ENCODE measurements at regions not wholly inside any gene's neighbourhood (a gene's known extent, or its start where the extent isn't known, plus 50 kb on each side); places are given as distances from the start of the nearest gene placed in this dataset.
"Not testable (repeated sequence)": the region's sequence is repeated elsewhere in the genome, so short reads cannot be mapped to it uniquely, and the experiment has no call there.

DNA sequence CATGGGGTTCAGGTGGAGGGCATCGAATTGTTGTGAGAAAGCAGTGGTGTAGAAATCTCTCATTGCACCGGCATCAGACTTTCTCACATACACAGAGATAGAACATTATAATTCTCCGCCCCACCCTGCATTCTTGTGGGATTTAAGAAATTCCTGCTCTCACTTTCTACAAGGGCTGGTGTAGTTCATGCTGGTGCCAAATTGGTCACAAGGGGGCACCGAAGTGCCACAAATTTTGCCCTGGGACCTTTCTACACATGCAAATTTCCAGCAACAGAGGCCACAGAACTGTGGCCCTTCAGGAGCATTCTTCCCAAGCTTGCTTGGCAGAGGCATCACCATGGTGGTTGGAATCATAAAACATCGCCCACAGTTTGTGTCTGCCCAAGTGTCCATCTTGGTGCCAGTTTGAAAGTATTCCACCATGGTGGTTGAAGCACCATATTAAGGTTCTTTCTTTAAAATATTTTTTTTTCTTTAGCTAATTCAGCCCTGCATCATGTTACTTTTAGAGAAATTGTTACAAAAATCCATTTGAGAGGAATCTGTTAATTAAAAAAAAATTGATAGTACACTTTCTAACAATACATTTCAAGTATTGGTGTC lies 521.2 kb upstream of the FANCL start:
- Histone ChIP-seq H3K4me1 (ENCODE audit: insufficient read depth) (no peaks in the 10 kb centered on the region), H3K27me3 (no peaks in the 10 kb centered on the region), H3K27ac (no peak overlapping the region), H3K36me3 (no peaks in the 10 kb centered on the region), H3K9me3 (no peaks in the 10 kb centered on the region), H3K4me3 (no peak overlapping the region)
- WGBS, 3 donors = 19 to 26% (median 22%) methylated on average over 5 of the region's 5 CpGs
- peak in 4 of 5 donors; percentile 13 to 53 (median 26) for DNase-seq
- TF ChIP-seq, protein P1, sequence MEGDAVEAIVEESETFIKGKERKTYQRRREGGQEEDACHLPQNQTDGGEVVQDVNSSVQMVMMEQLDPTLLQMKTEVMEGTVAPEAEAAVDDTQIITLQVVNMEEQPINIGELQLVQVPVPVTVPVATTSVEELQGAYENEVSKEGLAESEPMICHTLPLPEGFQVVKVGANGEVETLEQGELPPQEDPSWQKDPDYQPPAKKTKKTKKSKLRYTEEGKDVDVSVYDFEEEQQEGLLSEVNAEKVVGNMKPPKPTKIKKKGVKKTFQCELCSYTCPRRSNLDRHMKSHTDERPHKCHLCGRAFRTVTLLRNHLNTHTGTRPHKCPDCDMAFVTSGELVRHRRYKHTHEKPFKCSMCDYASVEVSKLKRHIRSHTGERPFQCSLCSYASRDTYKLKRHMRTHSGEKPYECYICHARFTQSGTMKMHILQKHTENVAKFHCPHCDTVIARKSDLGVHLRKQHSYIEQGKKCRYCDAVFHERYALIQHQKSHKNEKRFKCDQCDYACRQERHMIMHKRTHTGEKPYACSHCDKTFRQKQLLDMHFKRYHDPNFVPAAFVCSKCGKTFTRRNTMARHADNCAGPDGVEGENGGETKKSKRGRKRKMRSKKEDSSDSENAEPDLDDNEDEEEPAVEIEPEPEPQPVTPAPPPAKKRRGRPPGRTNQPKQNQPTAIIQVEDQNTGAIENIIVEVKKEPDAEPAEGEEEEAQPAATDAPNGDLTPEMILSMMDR (IDR thresholded peaks at IDR 0.05) = peak in 1 of 3 donors; percentile 32
- TF ChIP-seq EP300 (IDR thresholded peaks at IDR 0.05) = no peak
- intact Hi-C loops (cut with DNase I) = no loop called here

DNA sequence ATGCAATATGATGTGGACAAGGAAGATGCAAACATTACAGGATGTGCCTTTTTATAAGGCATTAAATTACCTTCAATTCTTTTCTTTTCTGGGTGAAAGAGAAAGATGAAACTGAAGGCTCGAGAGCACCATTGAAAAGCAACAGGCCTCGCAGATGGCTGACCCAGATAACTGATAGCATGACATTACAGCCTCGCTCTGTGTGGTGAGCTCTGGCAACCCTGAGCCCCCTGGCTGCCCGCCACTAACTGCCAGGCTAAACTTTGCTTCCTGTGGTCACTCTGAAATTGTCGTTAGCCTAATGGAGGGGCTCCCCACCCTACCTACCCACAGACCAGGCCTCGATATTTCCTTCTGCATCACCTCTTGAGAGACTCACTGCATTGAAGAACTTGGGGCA lies 516.8 kb upstream of the FANCL start:
- no peak overlapping the region for H3K27ac ChIP-seq
- 81 to 85% (median 83%) methylated on average over 6 of the region's 6 CpGs for WGBS, 3 donors
- no peak for DNase-seq
- no peaks in the 10 kb centered on the region for H3K27me3 ChIP-seq
- H3K4me1 ChIP-seq (ENCODE audit: insufficient read depth) = no peaks in the 10 kb centered on the region
- intact Hi-C loops (cut with DNase I) = no loop called here
- H3K9me3 ChIP-seq = no peaks in the 10 kb centered on the region
- no peak overlapping the region for H3K4me3 ChIP-seq
- TF ChIP-seq, protein P1 (IDR thresholded peaks at IDR 0.05) = no peak
- TF ChIP-seq EP300 (IDR thresholded peaks at IDR 0.05) = no peak
- no peak for TF ChIP-seq POLR2A (IDR thresholded peaks at IDR 0.05)
- no peaks in the 10 kb centered on the region for H3K36me3 ChIP-seq

DNA sequence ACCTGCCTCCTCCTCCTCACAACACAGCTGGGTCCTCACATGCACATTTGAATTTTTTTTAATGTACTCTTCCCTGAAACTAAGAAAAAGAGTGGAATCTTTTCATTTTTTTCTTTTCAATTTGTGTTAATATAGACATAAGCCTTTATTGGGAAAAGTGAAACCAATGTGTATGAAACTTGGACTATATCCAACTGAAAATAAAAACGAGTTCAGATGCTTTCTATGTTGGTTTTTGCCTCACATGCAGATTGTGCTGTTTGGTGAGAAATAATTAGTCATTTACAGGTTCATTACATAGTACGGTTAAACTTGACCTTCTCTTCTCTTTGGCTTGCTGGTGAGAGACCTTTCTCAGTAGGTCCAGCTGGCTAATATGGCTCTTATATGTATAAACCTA lies 515.2 kb upstream of the FANCL start:
- Histone ChIP-seq H3K9me3 (no peaks in the 10 kb centered on the region), H3K36me3 (no peaks in the 10 kb centered on the region), H3K4me1 (ENCODE audit: insufficient read depth) (no peaks in the 10 kb centered on the region), H3K27ac (no peak overlapping the region), H3K4me3 (no peak overlapping the region), H3K27me3 (no peaks in the 10 kb centered on the region)
- no peak for TF ChIP-seq POLR2A (IDR thresholded peaks at IDR 0.05)
- TF ChIP-seq, protein P1 (IDR thresholded peaks at IDR 0.05) = no peak
- TF ChIP-seq EP300 (IDR thresholded peaks at IDR 0.05) = no peak
- no peak for DNase-seq
- WGBS, 3 donors = 22 to 26% (median 23%) methylated on average over 2 of the region's 2 CpGs
- intact Hi-C loops (cut with DNase I) = no loop called here

DNA sequence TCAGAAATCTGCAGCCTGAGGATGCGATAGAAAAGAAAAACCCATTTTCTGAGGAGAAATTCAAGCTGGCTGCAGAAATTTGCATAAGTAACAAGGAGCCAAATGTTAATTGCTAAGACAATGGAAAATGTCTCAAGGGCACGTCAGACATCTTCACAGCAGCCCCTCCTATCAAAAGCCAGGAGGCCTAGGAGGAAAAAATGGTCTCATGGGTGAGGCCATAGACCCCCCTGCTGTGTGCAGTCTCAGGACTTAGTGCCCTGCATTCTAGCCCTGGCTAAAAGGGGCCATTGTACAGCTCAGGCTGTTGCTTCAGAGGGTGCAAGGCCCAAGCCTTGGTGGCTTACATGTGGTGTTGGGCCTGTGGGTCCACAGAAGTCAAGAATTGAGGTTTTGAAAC lies 511.4 kb upstream of the FANCL start:
- DNase-seq; H3K9me3 ChIP-seq; H3K27ac ChIP-seq; H3K4me3 ChIP-seq; H3K36me3 ChIP-seq; H3K27me3 ChIP-seq; intact Hi-C loops (cut with DNase I); H3K4me1 ChIP-seq (ENCODE audit: insufficient read depth): not testable (repeated sequence)
- 48 to 83% (median 82%) methylated on average over 2 of the region's 2 CpGs for WGBS, 3 donors

DNA sequence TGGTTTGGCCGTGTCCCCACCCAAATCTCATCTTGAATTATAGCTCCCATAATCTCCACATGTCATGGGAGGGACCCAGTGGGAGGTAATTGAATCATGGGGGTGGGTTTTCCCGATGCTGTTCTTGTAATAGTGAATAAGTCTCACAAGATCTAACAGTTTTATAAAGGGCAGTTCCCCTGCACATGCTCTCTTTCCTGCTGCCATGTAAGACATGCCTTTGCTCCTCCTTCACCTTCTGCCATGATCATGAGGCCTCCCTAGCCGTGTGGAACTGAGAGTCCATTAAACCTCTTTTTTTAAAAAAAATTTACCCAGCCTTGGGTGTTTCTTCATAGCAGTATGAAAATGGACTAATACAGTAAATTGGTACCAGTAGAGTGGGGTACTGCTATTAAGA lies 510.6 kb upstream of the FANCL start:
- DNase-seq; H3K4me1 ChIP-seq (ENCODE audit: insufficient read depth); H3K36me3 ChIP-seq; H3K27ac ChIP-seq; H3K27me3 ChIP-seq; intact Hi-C loops (cut with DNase I); H3K4me3 ChIP-seq; H3K9me3 ChIP-seq: not testable (repeated sequence)
- 81 to 83% (median 83%) methylated on average over 3 of the region's 3 CpGs for WGBS, 3 donors

DNA sequence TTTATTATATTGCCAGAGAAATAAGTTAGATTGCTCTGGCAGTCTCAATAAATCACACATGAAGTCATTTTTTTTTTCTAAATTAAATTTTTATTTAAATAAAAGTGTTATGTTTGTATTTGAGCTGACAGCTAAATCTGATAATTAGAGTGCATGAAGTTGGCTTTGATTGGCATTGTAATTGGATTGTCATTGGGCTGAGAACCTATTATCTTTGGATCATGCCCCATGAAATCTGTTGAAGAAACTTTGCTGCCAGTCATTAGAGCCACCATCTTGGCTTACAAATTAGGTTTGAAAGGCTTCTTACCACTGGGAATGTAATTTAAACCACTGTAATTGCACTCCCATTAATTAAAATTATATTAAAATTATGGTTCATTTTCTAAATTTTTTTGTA lies 507.9 kb upstream of the FANCL start:
- no peaks in the 10 kb centered on the region for H3K27me3 ChIP-seq
- no peak overlapping the region for H3K27ac ChIP-seq
- intact Hi-C loops (cut with DNase I) = no loop called here
- H3K4me1 ChIP-seq (ENCODE audit: insufficient read depth) = no peaks in the 10 kb centered on the region
- TF ChIP-seq POLR2A (IDR thresholded peaks at IDR 0.05) (no peak), EP300 (IDR thresholded peaks at IDR 0.05) (no peak)
- TF ChIP-seq, protein P1 (IDR thresholded peaks at IDR 0.05) = no peak
- H3K9me3 ChIP-seq = no peaks in the 10 kb centered on the region
- H3K4me3 ChIP-seq = no peak overlapping the region
- no peak for DNase-seq
- H3K36me3 ChIP-seq = no peaks in the 10 kb centered on the region

DNA sequence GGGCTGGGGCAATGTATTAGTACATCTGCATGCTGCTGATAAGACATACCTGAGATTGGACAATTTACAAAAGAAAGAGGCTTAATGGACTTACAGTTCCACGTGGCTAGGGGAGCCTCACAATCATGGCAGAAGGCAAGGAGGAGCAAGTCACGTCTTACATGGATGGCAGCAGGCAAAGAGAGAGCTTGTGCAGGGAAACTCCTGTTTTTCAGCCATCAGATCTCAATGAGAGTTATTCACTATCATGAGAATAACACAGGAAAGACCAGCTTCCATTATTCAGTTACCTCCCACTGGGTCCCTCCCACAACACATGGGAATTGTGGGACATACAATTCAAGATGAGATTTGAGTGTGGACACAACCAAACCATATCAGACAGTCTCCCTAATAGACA lies 504.2 kb upstream of the FANCL start:
- WGBS, 3 donors = 73 to 82% (median 75%) methylated on average over 2 of the region's 2 CpGs
- H3K4me1 ChIP-seq (ENCODE audit: insufficient read depth); H3K4me3 ChIP-seq; H3K27me3 ChIP-seq; DNase-seq; H3K9me3 ChIP-seq; H3K36me3 ChIP-seq; H3K27ac ChIP-seq; intact Hi-C loops (cut with DNase I): not testable (repeated sequence)
